Ishikawa (cell line): ENCODE measurements at regions not wholly inside any gene's neighbourhood (a gene's known extent, or its start where the extent isn't known, plus 50 kb on each side); places are given as distances from the start of the nearest gene placed in this dataset.

Source experiments
- CEBPB ChIP-seq: IDR thresholded peaks from 2 replicates; pipeline ENCODE4 v1.6.1; 2012
- CREB1 ChIP-seq: IDR thresholded peaks from 2 replicates; pipeline ENCODE4 v1.6.1; 2012; ENCODE audit warnings: low read depth
- EGR1 ChIP-seq: IDR thresholded peaks from 2 replicates; pipeline ENCODE4 v1.6.1; 2012
- EP300 ChIP-seq: IDR thresholded peaks from 2 replicates; pipeline ENCODE4 v1.6.1; 2012; ENCODE audit warnings: borderline replicate concordance
- FOXM1 ChIP-seq: IDR thresholded peaks from 2 replicates; pipeline ENCODE4 v1.6.1; 2012; ENCODE audit warnings: low read depth, borderline replicate concordance
- MAX ChIP-seq: IDR thresholded peaks from 2 replicates; pipeline ENCODE4 v1.6.1; 2012
- NFIC ChIP-seq: IDR thresholded peaks from 2 replicates; pipeline ENCODE4 v1.6.1; 2012
- RAD21 ChIP-seq: IDR thresholded peaks from 2 replicates; pipeline ENCODE4 v1.6.1; 2012; ENCODE audit warnings: low read depth
- REST ChIP-seq: IDR thresholded peaks from 2 replicates; pipeline ENCODE4 v1.6.1; 2012; ENCODE audit warnings: low read depth, mild to moderate bottlenecking
- TAF1 ChIP-seq: IDR thresholded peaks from 2 replicates; pipeline ENCODE4 v1.6.1; 2012; ENCODE audit warnings: low read depth, mild to moderate bottlenecking
- TCF12 ChIP-seq: IDR thresholded peaks from 2 replicates; pipeline ENCODE4 v1.6.1; 2012; ENCODE audit warnings: low read depth
- TEAD4 ChIP-seq: IDR thresholded peaks from 2 replicates; pipeline ENCODE4 v1.6.1; 2012
- USF1 ChIP-seq: IDR thresholded peaks from 2 replicates; pipeline ENCODE4 v1.6.1; 2012
- YY1 ChIP-seq: IDR thresholded peaks from 2 replicates; pipeline ENCODE4 v1.6.1; 2012; ENCODE audit warnings: low read depth
- ZBTB7A ChIP-seq: IDR thresholded peaks from 2 replicates; pipeline ENCODE4 v1.6.1; 2012; ENCODE audit warnings: low read depth

GRCh38 chr12:62078020-62078419, 182.2 kb upstream of the USP15 start:
- TF ChIP-seq TEAD4 = no peak
- TF ChIP-seq YY1 = no peak
- TF ChIP-seq EGR1 = no peak
- TF ChIP-seq CEBPB = no peak
- no peak for TF ChIP-seq USF1
- TF ChIP-seq TAF1 = no peak
- TF ChIP-seq TCF12 = no peak
- no peak for TF ChIP-seq REST
- TF ChIP-seq ZBTB7A = no peak

- TF ChIP-seq CEBPB (no peak), ZBTB7A (no peak), MAX (no peak), CREB1 (no peak), TAF1 (no peak), EP300 (no peak), RAD21 (no peak)
Observed at GRCh38 chr12:62082448-62082847, 177.8 kb upstream of the USP15 start.

- TF ChIP-seq EGR1 = no peak
- no peak for TF ChIP-seq TAF1
- no peak for TF ChIP-seq TEAD4
- peak; percentile 70 for TF ChIP-seq USF1
- TF ChIP-seq CEBPB = no peak
- TF ChIP-seq TCF12 = no peak
Observed at GRCh38 chr12:62098132-62098531, 162.1 kb upstream of the USP15 start.

- no peak for TF ChIP-seq USF1
- no peak for TF ChIP-seq ZBTB7A
- no peak for TF ChIP-seq EGR1
- TF ChIP-seq RAD21 = no peak
- no peak for TF ChIP-seq TAF1
- no peak for TF ChIP-seq REST
- TF ChIP-seq CREB1 = no peak
- no peak for TF ChIP-seq MAX
- no peak for TF ChIP-seq NFIC
- TF ChIP-seq YY1 = no peak
- no peak for TF ChIP-seq TCF12
- TF ChIP-seq FOXM1 = no peak
- no peak for TF ChIP-seq EP300
- TF ChIP-seq CEBPB = no peak
- no peak for TF ChIP-seq TEAD4
Observed at GRCh38 chr12:62103748-62104147, 156.5 kb upstream of the USP15 start.

- no peak for TF ChIP-seq REST
Observed at GRCh38 chr12:62106547-62107185, 153.5 kb upstream of the USP15 start.
